ENCODE measurements at regions not wholly inside any gene's neighbourhood (a gene's known extent, or its start where the extent isn't known, plus 50 kb on each side); places are given as distances from the start of the nearest gene placed in this dataset.

GRCh38 chr12:126847005-126847629, 1419.9 kb upstream of the TMEM132C start:
- TF ChIP-seq, protein P1, sequence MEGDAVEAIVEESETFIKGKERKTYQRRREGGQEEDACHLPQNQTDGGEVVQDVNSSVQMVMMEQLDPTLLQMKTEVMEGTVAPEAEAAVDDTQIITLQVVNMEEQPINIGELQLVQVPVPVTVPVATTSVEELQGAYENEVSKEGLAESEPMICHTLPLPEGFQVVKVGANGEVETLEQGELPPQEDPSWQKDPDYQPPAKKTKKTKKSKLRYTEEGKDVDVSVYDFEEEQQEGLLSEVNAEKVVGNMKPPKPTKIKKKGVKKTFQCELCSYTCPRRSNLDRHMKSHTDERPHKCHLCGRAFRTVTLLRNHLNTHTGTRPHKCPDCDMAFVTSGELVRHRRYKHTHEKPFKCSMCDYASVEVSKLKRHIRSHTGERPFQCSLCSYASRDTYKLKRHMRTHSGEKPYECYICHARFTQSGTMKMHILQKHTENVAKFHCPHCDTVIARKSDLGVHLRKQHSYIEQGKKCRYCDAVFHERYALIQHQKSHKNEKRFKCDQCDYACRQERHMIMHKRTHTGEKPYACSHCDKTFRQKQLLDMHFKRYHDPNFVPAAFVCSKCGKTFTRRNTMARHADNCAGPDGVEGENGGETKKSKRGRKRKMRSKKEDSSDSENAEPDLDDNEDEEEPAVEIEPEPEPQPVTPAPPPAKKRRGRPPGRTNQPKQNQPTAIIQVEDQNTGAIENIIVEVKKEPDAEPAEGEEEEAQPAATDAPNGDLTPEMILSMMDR (IDR thresholded peaks at IDR 0.05): no peak
- TF ChIP-seq POLR2A (IDR thresholded peaks at IDR 0.05): no peak
